SJCRH30 (cell line): ENCODE measurements at regions not wholly inside any gene's neighbourhood (a gene's known extent, or its start where the extent isn't known, plus 50 kb on each side); places are given as distances from the start of the nearest gene placed in this dataset.
"Not testable (repeated sequence)": the region's sequence is repeated elsewhere in the genome, so short reads cannot be mapped to it uniquely, and the experiment has no call there.

ENCODE experiments used
- DNase-seq, 2 experiments: peaks; one replicate each; pipeline ENCODE4 v3.0.0-alpha.2; 2015 to 2020
- H3K27ac ChIP-seq: fragments of 250-450 bp; sonication (Bioruptor Pico); 2 replicates; pipeline ENCODE4 v1.5.1; 2020; ENCODE audit warnings: mild to moderate bottlenecking, moderate library complexity
- H3K27me3 ChIP-seq: fragments of 250-450 bp; sonication (Bioruptor Pico); 2 replicates; pipeline ENCODE4 v1.5.1; 2020; ENCODE audit warnings: mild to moderate bottlenecking, moderate library complexity
- H3K36me3 ChIP-seq: fragments of 250-450 bp; sonication (Bioruptor Pico); 2 replicates; pipeline ENCODE4 v1.5.1; 2020; ENCODE audit warnings: mild to moderate bottlenecking, moderate library complexity
- H3K4me1 ChIP-seq: fragments of 250-450 bp; sonication (Bioruptor Pico); 2 replicates; pipeline ENCODE4 v1.5.1; 2020; ENCODE audit warnings: mild to moderate bottlenecking, moderate library complexity
- H3K4me3 ChIP-seq: fragments of 250-450 bp; sonication (Bioruptor Pico); 2 replicates; pipeline ENCODE4 v1.5.1; 2020; ENCODE audit warnings: mild to moderate bottlenecking, moderate library complexity
- H3K9me3 ChIP-seq: fragments of 250-450 bp; sonication (Bioruptor Pico); replicated peaks from 2 replicates; pipeline ENCODE4 v1.5.1; 2020; ENCODE audit warnings: mild to moderate bottlenecking, moderate library complexity

- not testable (repeated sequence) for DNase-seq, H3K9me3 ChIP-seq, H3K36me3 ChIP-seq, H3K27me3 ChIP-seq, H3K4me3 ChIP-seq, H3K4me1 ChIP-seq, H3K27ac ChIP-seq
Observed at GRCh38 chr9:41367301-41367700, 178.2 kb upstream of the ZNG1F start.

DNA sequence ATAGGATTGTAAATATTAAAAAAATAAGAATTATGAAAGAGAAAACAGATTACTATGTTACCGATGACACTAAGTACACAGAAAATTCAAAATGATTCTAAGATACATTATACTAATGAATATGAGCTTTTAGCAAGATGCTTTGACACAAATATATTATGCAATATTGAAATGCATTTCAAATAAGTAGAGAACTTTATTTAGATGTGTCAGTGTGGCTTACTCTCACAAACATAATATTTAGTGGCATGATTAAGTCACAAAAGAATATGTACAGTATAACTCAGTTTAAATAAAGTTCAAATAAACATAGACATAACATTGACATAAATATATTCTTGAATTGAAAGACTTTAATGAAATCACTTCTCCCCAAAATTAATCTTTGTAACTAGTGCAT is 172.7 kb upstream of the ZNG1F start:
- not testable (repeated sequence) for DNase-seq, H3K27ac ChIP-seq, H3K27me3 ChIP-seq, H3K9me3 ChIP-seq, H3K4me1 ChIP-seq, H3K36me3 ChIP-seq, H3K4me3 ChIP-seq

DNA sequence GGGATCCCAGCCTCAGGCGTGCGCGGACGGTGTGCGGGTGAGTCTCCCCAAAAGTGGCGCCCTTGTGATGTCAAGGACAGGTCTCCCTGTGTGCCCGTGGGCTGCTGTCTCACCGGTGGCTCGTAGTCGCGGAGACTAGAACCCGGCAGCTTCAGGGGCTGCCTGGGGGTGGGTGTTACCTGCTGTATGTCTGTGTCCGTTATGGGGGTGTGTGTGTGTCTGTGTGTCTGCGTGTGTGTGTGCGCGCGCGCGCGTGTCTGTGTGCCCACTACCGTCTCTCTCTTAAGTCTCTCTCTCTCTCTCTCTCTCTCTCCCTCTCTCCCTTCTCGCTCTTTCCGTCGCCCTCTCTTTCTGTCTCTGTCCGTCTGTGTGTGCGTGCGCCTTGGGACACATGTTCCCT is 170.0 kb upstream of the ZNG1F start:
- H3K4me1 ChIP-seq, H3K36me3 ChIP-seq, H3K27me3 ChIP-seq, H3K9me3 ChIP-seq: not testable (repeated sequence)
- peak; percentile 26 to 38 for DNase-seq
- H3K4me3 ChIP-seq: peak overlapping the region; percentile 71
- peak overlapping the region; percentile 58 for H3K27ac ChIP-seq

- not testable (repeated sequence) for H3K4me1 ChIP-seq, H3K27me3 ChIP-seq, H3K36me3 ChIP-seq, H3K9me3 ChIP-seq
- Histone ChIP-seq H3K4me3 (peak overlapping the region; percentile 71), H3K27ac (peak overlapping the region; percentile 58)
- peak; percentile 70 to 76 for DNase-seq
Observed at GRCh38 chr9:41358682-41359081, 169.6 kb upstream of the ZNG1F start.

GRCh38 chr9:41357918-41358404 is 168.8 kb upstream of the ZNG1F start:
- H3K4me1 ChIP-seq, DNase-seq, H3K9me3 ChIP-seq, H3K36me3 ChIP-seq, H3K27me3 ChIP-seq, H3K27ac ChIP-seq: not testable (repeated sequence)
- peak overlapping the region; percentile 71 for H3K4me3 ChIP-seq

DNA sequence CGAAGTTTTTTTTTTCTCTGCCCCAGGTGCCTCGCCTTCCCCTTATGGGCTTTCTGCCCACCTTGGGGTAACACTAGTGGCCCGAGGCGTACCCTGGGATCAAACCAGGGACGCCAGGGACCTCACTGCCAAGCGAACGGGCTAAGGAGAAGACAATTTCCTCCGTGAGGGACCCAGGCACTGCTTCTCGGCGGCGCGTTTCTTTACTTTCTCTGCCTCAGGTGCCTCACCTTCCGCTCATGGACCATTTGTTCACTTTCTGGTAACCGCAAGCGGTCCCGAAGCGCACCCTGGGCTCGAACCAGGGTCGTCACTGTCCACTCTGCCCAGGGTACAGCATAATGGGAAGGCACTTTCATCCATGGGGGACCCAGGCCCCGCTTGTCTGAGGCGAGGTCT is 168.2 kb upstream of the ZNG1F start:
- H3K4me1 ChIP-seq, DNase-seq, H3K9me3 ChIP-seq, H3K4me3 ChIP-seq, H3K36me3 ChIP-seq, H3K27me3 ChIP-seq, H3K27ac ChIP-seq: not testable (repeated sequence)

DNA sequence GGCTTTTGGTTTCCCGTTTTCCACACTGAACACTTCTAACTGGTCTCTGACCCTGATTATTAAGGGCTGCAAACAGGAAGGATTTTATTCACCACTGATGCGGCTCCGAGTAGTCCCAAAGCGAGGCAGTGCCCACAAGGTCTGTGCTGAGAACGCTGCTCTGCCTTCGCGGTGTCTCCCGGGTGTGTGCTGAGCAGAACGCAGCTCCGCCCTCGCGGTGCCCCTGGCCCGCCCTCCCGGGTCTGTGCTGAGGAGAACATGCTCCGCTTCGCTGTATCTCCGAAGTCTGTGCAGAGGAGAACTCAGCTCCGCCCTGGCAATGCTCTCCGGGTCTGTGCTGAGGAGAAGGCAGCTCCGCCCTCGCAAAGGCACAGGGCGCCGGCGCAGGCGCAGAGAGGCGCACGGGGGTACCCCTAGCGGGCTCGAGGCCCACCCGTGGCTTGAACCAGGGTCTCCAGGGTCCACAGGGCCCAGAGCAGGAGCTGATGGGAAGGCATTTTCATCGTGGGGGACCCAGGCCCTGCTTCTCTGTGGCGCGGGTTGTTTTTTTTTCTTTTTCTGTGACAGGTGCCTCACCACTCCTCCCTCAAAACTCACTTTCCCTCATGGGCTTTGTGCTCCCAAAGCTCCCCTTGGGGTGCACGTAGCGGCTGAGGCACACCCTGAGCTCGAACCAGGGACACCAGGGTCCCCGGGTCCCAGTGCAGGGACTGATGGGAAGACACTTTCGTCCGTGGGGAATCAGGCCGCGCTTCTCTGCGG is 167.7 kb upstream of the ZNG1F start:
- not testable (repeated sequence) for H3K27ac ChIP-seq, H3K9me3 ChIP-seq, H3K27me3 ChIP-seq, DNase-seq, H3K4me3 ChIP-seq, H3K4me1 ChIP-seq, H3K36me3 ChIP-seq

DNA sequence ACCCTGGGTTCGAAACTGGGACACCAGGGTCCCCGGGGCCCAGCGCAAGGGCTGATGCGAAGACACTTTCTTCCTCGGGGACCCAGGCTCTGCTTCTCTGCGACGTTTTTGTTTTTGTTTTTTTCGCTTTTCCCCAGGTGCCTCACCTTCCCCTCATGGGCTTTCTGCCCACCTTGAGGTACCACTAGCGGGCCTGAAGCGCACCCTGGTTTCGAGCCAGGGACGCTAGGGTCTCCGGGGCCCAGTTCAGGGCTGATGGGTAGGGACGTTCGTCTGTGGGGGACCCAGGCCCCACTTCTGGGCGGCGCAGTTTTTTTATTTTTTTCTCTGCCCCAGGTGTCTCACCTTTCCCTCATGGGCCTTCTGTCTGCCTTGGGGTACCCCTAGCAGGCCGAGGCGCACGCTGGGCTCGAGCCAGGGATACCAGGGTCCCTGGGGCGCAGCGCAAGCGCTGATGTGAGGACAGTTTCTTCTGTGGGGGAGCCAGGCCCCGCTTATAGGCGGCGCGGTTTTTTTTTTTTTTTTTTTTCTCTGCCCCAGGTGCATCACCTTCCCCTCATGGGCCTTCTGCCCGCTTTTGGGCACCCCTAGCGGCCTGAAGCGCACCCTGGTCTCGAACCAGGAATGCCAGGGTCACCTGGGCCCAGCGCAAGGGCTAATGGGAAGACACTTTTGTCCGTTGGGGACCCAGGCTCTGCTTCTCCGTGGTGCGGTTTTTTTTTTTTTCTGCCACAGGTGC is 166.8 kb upstream of the ZNG1F start:
- H3K27ac ChIP-seq, H3K4me3 ChIP-seq, H3K9me3 ChIP-seq, H3K27me3 ChIP-seq, DNase-seq, H3K36me3 ChIP-seq, H3K4me1 ChIP-seq: not testable (repeated sequence)

GRCh38 chr9:41354978-41355377 is 165.9 kb upstream of the ZNG1F start:
- not testable (repeated sequence) for H3K9me3 ChIP-seq, H3K36me3 ChIP-seq, DNase-seq, H3K27me3 ChIP-seq, H3K4me3 ChIP-seq, H3K27ac ChIP-seq, H3K4me1 ChIP-seq

DNA sequence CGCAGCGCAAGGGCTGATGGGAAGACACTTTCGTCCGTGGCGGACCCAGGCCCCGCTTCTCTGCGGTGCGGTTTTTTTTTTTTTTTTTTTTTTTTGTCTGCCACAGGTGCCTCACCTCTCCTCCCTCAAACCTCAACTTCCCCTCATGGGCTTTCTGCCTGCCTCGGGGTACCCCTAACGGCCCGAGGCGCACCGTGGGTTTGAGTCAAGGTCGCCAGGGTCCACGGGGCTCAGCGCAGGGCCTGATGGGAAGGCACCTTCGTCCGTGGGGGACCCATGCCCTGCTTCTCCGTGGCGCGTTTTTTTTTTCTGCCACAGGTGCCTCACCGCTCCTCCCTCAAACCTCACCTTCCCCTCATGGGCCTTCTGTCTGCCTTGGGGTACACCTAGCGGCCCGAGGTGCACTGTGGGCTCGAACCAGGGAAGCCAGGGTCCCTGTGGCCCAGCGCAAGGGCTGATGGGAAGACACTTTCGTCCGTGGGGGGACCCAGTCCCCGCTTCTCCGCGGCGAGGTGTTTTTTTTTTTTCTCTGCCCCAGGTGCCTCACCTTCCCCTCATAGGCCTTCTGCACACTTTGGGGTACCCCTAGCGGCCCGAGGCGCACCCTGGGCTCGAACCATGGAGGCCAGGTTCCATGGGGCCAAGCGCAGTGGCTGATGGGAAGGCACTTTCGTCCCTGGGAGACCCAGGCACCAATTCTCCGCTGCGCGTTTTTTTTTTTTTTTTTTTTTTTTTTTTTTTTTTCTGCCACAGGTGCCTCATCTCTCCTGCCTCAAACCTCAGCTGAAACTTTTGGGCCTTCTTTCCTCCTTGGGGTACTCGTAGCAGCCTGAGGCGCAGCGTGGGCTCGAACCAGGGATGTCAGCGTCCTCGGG is 165.2 kb upstream of the ZNG1F start:
- H3K27me3 ChIP-seq, DNase-seq, H3K36me3 ChIP-seq, H3K27ac ChIP-seq, H3K9me3 ChIP-seq, H3K4me1 ChIP-seq, H3K4me3 ChIP-seq: not testable (repeated sequence)

DNA sequence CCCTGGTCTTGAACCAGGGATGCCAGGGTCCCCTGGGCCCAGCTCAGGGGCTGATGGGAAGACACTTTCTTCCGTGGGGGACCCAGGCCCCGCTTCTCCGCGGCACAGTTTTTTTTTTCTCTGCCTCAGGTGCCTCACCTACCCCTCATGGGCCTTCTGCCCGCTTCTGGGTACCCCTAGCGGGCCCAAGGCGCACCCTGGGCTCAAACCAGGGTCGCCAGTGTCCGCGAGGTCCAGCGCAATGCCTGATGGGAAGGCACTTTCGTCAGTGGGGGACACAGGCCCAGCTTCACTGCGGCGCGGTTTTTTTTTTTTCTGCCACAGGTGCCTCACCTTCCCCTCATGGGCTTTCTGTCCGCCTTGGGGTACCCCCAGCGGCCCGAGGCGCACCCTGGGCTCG is 163.9 kb upstream of the ZNG1F start:
- H3K27me3 ChIP-seq, H3K4me3 ChIP-seq, H3K27ac ChIP-seq, H3K36me3 ChIP-seq, DNase-seq, H3K4me1 ChIP-seq, H3K9me3 ChIP-seq: not testable (repeated sequence)

DNA sequence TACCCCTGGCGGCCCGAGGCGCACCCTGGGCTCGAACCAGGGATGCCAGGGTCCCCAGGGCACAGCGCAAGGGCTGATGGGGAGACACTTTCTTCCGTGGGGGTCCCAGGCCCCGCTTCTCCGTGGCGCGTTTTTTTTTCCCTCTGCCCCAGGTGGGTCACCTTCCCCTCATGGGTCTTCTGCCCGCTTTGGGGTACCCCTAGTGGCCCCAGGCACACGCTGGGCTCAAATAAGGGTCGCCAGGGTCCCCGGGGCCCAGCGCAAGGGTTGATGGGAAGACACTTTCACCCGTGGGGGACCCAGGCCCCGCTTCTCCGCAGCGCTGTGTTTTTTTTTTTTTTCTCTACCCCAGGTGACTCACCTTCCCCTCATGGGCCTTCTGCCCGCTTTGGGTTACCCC is 163.3 kb upstream of the ZNG1F start:
- DNase-seq, H3K4me3 ChIP-seq, H3K4me1 ChIP-seq, H3K36me3 ChIP-seq, H3K27ac ChIP-seq, H3K9me3 ChIP-seq, H3K27me3 ChIP-seq: not testable (repeated sequence)

- not testable (repeated sequence) for H3K4me3 ChIP-seq, H3K36me3 ChIP-seq, DNase-seq, H3K4me1 ChIP-seq, H3K9me3 ChIP-seq, H3K27me3 ChIP-seq, H3K27ac ChIP-seq
Observed at GRCh38 chr9:41347893-41348292, 158.8 kb upstream of the ZNG1F start.

- DNase-seq, H3K36me3 ChIP-seq, H3K4me1 ChIP-seq, H3K9me3 ChIP-seq, H3K27me3 ChIP-seq, H3K4me3 ChIP-seq, H3K27ac ChIP-seq: not testable (repeated sequence)
Observed at GRCh38 chr9:41332562-41332961, 143.4 kb upstream of the ZNG1F start.

- not testable (repeated sequence) for H3K36me3 ChIP-seq, DNase-seq, H3K27ac ChIP-seq, H3K9me3 ChIP-seq, H3K4me3 ChIP-seq, H3K4me1 ChIP-seq, H3K27me3 ChIP-seq
Observed at GRCh38 chr9:41321277-41321676, 132.2 kb upstream of the ZNG1F start.
